SW480 (cell line): ENCODE measurements at regions not wholly inside any gene's neighbourhood (a gene's known extent, or its start where the extent isn't known, plus 50 kb on each side); places are given as distances from the start of the nearest gene placed in this dataset.
"Not testable (repeated sequence)": the region's sequence is repeated elsewhere in the genome, so short reads cannot be mapped to it uniquely, and the experiment has no call there.

ENCODE experiments used
- DNase-seq: peaks from one replicate; pipeline ENCODE4 v3.0.0-alpha.2; 2016; ENCODE audit warnings: low spot score

- no peak for DNase-seq
These were observed 225.3 kb upstream of the ARL4C start for GRCh38 chr2:234722176-234722575.

DNA sequence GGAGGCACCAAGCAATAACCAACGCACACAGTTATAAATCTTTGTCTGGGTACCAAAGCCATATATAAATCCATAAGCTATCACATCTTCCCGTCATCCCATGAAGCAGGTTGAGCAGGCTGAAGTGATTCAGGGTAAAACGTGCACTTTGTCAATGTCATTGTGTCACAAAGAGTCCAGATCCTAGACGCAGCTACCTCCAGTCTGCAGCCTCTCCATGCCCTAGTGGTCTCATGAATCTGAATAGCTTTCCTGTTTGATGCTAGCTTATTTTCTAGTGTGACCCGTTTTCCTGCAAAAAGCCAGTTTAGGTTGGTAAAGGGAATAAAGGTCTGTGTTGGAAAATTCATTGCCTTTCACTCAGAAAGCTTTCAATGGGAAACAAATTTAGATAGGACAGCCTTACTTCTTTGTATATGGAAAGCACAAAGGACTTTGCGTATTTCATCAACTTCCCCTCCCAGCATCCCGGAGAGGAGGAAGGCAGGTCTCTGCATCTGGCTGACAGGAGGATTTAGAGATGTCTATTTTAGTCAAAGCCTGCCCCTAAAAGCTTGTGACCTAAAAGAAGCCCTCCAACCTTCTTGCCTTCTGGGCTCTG is 222.3 kb upstream of the ARL4C start:
- no peak for DNase-seq

GRCh38 chr2:234716271-234716670 is 219.4 kb upstream of the ARL4C start:
- no peak for DNase-seq

- no peak for DNase-seq
These were observed 218.9 kb upstream of the ARL4C start for GRCh38 chr2:234715671-234716250.

DNA sequence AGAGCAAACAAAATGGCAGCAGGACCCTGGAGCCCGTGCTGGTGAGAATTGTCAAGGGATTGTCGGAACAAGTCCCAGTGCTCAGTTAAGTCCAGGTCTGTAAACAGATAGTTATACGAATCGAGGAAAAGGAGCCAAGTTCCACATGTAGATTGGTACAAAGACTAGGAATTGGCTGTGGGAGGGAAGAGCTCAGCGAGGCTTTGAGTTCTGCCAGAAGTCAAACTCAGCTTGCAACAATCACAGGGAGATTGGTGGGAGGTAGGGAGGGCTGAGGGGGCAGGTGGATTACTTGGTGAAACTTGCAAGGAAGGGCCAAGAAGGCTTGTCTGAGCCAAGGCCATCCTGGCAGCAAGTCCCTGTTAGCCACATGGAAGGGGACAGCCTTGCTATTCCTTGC is 217.8 kb upstream of the ARL4C start:
- no peak for DNase-seq

GRCh38 chr2:234712421-234712935 is 215.6 kb upstream of the ARL4C start:
- DNase-seq = no peak

DNA sequence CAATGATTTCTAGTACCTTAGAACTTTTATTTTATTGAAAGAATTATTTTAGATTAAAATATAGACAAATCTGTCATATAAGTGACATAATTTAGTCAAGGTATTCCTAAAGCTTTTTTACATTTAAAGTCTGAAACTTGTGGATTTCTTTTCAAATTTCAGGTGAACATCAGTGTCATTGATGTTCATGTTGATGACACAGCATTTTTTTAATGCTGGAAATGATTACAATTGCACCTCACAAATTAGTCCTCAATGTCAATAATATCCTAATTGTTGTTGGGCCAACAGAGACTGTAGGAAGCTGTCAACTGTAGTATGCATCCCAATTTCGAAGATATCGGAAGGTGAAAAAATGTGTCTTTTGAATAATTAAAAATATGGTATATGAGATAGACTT is 214.4 kb upstream of the ARL4C start:
- no peak for DNase-seq

DNA sequence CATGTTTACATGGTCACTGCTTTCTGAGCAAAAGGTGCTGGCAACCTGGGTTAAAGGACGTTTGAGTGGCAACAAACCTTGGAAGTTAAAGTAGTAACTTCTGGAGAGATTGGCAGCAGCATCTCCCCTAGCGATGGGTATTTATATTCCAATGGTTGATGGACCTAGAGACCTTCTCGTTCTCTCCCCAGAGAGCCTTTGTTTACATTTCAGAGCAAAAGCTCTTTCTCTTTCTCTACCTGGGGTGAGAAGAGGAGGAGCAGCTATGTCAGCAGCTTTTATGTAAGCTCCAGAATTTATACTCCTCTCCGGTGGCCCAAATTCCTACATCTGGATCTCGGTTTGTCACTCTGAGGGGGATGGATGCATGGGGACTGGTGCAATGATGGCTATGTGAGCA is 213.7 kb upstream of the ARL4C start:
- DNase-seq = no peak

GRCh38 chr2:234710066-234710465 is 213.2 kb upstream of the ARL4C start:
- no peak for DNase-seq

GRCh38 chr2:234708717-234709116 is 211.8 kb upstream of the ARL4C start:
- no peak for DNase-seq

- DNase-seq = no peak
These were observed 211.3 kb upstream of the ARL4C start for GRCh38 chr2:234708091-234708683.

DNA sequence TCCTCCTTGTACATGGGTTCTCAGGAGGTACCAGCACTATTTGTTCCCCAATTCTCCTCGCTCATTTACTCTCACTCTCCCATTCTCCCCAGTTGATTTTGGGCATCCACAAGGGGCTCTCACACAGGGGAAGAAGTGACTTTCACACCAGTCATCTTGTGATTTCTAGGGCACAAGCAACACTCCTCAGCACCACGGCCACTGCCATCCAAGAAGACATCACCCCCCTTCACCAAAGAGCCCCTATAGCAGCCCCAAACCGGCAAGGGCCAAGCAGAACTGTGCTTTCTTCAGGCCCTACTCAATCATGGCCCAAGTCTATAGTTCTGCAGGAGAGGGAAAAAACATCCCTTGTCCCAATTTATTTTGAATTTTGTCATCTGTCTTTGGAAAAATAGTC is 209.2 kb upstream of the ARL4C start:
- no peak for DNase-seq

- peak; percentile 49 for DNase-seq
These were observed 208.2 kb upstream of the ARL4C start for GRCh38 chr2:234705108-234705507.

- no peak for DNase-seq
These were observed 206.4 kb upstream of the ARL4C start for GRCh38 chr2:234703258-234703657.

- DNase-seq = no peak
These were observed 205.9 kb upstream of the ARL4C start for GRCh38 chr2:234702731-234703225.

- DNase-seq = no peak
These were observed 205.0 kb upstream of the ARL4C start for GRCh38 chr2:234701841-234702240.

- DNase-seq = no peak
These were observed 204.5 kb upstream of the ARL4C start for GRCh38 chr2:234701421-234701820.

- no peak for DNase-seq
These were observed 202.6 kb upstream of the ARL4C start for GRCh38 chr2:234699456-234699855.

DNA sequence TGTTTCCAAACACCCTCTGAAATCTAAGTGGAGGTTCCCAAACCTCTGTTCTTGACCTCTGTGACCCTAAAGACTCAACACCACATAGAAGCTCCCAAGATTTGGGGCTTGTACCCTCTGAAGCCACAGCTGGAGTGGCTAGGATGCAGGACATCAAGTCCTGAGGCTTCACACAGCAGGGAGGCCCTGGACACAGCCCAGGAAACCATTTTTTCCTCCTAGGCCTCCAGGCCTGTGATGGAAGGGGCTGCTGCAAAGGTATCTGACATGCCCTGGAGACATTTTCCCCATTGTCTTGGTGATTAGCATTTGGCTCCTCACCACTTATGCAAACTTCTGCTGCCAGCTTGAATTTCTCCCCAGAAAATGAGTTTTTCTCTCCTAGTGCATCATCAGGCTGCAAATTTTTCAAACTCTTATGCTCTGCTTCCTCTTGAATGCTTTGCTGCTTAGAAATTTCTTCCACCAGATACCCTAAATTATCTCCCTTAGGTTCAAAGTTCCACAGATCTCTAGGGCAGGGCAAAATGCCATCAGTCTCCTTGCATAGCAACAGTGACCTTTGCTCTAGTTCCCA is 200.5 kb upstream of the ARL4C start:
- not testable (repeated sequence) for DNase-seq

DNA sequence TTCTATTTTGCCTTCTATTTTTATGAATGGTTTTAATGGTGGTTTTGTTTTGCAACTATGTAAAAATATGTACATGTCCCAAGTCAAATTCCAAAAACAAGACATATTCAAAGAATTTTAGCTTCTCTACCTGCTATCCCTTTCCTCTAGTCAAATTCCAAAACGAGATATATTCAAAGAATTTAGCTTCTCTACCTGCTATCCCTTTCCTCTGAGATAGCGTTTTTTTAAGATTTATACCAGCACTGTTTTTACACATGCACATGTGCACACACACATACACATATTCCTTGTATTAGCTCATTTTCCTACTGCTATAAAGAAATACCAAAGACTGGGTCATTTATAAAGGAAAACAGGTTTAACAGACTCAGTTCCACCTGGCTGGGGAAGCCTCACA is 199.1 kb upstream of the ARL4C start:
- DNase-seq = no peak

DNA sequence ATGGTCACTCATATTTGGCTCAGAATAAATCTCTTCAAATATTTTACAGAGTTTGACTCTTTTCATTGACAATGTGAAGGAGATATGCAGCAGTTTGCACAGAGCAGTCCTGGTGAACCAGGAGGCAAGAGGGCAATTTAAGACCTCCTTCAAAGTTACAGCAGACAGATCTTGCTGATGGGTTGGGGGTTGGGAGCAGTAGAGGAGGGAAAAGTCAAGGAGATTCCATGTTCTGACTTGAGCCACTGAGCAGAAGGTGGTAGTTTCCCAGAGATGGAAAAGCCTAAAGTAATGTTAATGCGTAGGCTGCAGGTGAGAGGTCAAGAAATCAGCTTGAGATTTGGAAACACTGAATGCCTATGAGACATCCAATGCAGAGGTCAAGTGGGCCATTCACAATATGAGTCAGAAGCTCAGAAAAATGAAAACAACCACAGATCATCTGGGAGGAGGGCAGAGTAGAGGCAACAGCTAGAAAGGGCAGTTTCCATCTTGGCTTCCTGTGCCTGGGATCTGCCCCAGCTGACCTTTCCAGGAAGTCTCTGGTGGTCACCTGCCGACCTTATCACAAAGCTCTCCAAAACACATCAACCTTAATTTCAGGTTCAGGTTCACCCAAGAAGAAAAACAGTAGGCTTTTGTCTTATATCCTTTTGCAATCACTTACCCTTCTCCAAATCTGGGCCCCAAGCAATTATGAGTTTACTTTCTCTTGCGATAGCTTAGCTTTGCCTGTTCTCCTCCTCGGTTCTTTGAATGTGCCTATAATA is 197.5 kb upstream of the ARL4C start:
- DNase-seq = peak; percentile 27

DNA sequence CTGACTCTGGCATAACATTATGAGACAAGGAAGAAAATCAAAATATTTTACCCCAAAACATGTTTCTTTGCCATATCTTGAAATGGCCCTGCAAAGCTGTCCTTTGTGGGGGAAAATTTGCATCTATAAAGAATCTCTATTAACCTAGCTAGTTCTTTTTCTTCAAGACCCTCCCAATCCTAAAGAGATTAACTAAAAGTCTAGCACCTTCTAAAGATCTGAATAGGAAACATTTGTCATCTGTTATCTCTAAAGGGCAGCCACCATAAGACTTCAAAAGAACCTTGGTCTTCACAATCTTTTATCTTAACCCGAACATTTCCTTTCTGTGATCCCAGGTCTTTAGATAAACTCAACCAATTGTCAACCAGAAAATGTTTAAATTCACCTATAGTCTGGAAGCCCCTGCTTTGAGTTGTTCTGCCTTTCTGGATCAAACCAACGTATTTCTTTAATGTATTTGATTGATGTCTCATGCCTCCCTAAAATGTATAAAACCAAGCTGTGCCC is 196.9 kb upstream of the ARL4C start:
- DNase-seq = not testable (repeated sequence)
